HG03039 (cell line): ENCODE measurements at regions not wholly inside any gene's neighbourhood (a gene's known extent, or its start where the extent isn't known, plus 50 kb on each side); places are given as distances from the start of the nearest gene placed in this dataset.
A peak's percentile ranks its signal among the peaks of the same experiment; 100 is the strongest.

Experiments
- ATAC-seq: cut with Tn5 transposase; IDR thresholded peaks from one replicate; pipeline ENCODE4 v1.9.1; 2021; ENCODE audit warnings: mild to moderate bottlenecking, moderate library complexity; ENCODE audit not compliant: unreplicated experiment

- no peak for ATAC-seq
These were observed 87.9 kb upstream of the HMCN1 start for GRCh38 chr1:185646202-185646683.

- ATAC-seq, result no peak
These were observed 88.5 kb upstream of the HMCN1 start for GRCh38 chr1:185645686-185646085.

- ATAC-seq, result no peak
These were observed 89.0 kb upstream of the HMCN1 start for GRCh38 chr1:185645162-185645640.

- ATAC-seq, result no peak
These were observed 89.7 kb upstream of the HMCN1 start for GRCh38 chr1:185644531-185644930.

GRCh38 chr1:185636848-185637247 lies 97.3 kb upstream of the HMCN1 start:
- peak; percentile 99 for ATAC-seq

GRCh38 chr1:185634704-185635103 lies 99.5 kb upstream of the HMCN1 start:
- ATAC-seq, result no peak

- no peak for ATAC-seq
These were observed 101.3 kb upstream of the HMCN1 start for GRCh38 chr1:185632659-185633423.

- ATAC-seq, result no peak
These were observed 102.3 kb upstream of the HMCN1 start for GRCh38 chr1:185631843-185632242.

GRCh38 chr1:185627761-185628501 lies 106.3 kb upstream of the HMCN1 start:
- ATAC-seq, result no peak

GRCh38 chr1:185627171-185627570 lies 107.0 kb upstream of the HMCN1 start:
- ATAC-seq, result no peak

GRCh38 chr1:185626344-185626743 lies 107.8 kb upstream of the HMCN1 start:
- no peak for ATAC-seq

GRCh38 chr1:185610954-185611353 lies 123.2 kb upstream of the HMCN1 start:
- ATAC-seq, result no peak

GRCh38 chr1:185608177-185608576 lies 126.0 kb upstream of the HMCN1 start:
- peak; percentile 75 for ATAC-seq

- peak; percentile 51 for ATAC-seq
These were observed 131.0 kb upstream of the HMCN1 start for GRCh38 chr1:185603158-185603557.

- no peak for ATAC-seq
These were observed 133.0 kb upstream of the HMCN1 start for GRCh38 chr1:185601189-185601588.

- ATAC-seq, result no peak
These were observed 133.6 kb upstream of the HMCN1 start for GRCh38 chr1:185600641-185601040.

GRCh38 chr1:185598332-185598731 lies 135.9 kb upstream of the HMCN1 start:
- ATAC-seq, result no peak

GRCh38 chr1:185595835-185596667 lies 138.1 kb upstream of the HMCN1 start:
- no peak for ATAC-seq

GRCh38 chr1:185594786-185595410 lies 139.3 kb upstream of the HMCN1 start:
- ATAC-seq, result no peak

GRCh38 chr1:185593271-185593670 lies 140.9 kb upstream of the HMCN1 start:
- no peak for ATAC-seq

GRCh38 chr1:185585770-185586169 lies 148.4 kb upstream of the HMCN1 start:
- no peak for ATAC-seq
